ENCODE measurements at regions not wholly inside any gene's neighbourhood (a gene's known extent, or its start where the extent isn't known, plus 50 kb on each side); places are given as distances from the start of the nearest gene placed in this dataset.

GRCh38 chr2:81747481-81748070 is 1443.0 kb upstream of the LRRTM1 start:
- Histone ChIP-seq H3K36me3 (ENCODE audit: low read length) (no peaks in the 10 kb centered on the region), H3K9me2 (replicated peaks; ENCODE audit: insufficient read depth, low read length) (no peaks in the 10 kb centered on the region), H3K27ac (ENCODE audit: low read depth, low read length) (no peak overlapping the region), H4K20me1 (ENCODE audit: low read depth, low read length) (no peaks in the 10 kb centered on the region), H3F3A (ENCODE audit: insufficient read depth) (no peaks in the 10 kb centered on the region), H3K9me3 (ENCODE audit: insufficient read depth, low read length) (no peaks in the 10 kb centered on the region), H3K9ac (ENCODE audit: low read length) (no peak overlapping the region), H3K27me3 (ENCODE audit: low read length) (no peaks in the 10 kb centered on the region), H3K4me3 (ENCODE audit: insufficient read depth, low read length, poor library complexity, severe bottlenecking) (no peak overlapping the region), H3K4me2 (ENCODE audit: low read depth, low read length, poor library complexity, severe bottlenecking) (no peak overlapping the region), H2AFZ (ENCODE audit: low read depth, low read length, severe bottlenecking) (no peak overlapping the region), H3K79me2 (ENCODE audit: insufficient read depth, low read length) (no peaks in the 10 kb centered on the region)
- TF ChIP-seq EZH2phosphoT487 (conservative IDR thresholded peaks at IDR 0.05; ENCODE audit: low read length) = no peak
- no peak for TF ChIP-seq CTCF (IDR thresholded peaks at IDR 0.05; ENCODE audit: insufficient read depth, low read length, poor library complexity, severe bottlenecking)

GRCh38 chr2:81739966-81740365 is 1435.4 kb upstream of the LRRTM1 start:
- H3K36me3 ChIP-seq (ENCODE audit: low read length) = no peaks in the 10 kb centered on the region
- no peaks in the 10 kb centered on the region for H3K27me3 ChIP-seq (ENCODE audit: low read length)
- no peaks in the 10 kb centered on the region for H3K79me2 ChIP-seq (ENCODE audit: insufficient read depth, low read length)
- H3K9me3 ChIP-seq (ENCODE audit: insufficient read depth, low read length) = no peaks in the 10 kb centered on the region
- no peak overlapping the region for H3K4me3 ChIP-seq (ENCODE audit: insufficient read depth, low read length, poor library complexity, severe bottlenecking)
- H3K9me2 ChIP-seq (replicated peaks; ENCODE audit: insufficient read depth, low read length) = no peaks in the 10 kb centered on the region
- H3K9ac ChIP-seq (ENCODE audit: low read length) = no peak overlapping the region
- H4K20me1 ChIP-seq (ENCODE audit: low read depth, low read length) = no peaks in the 10 kb centered on the region
- no peaks in the 10 kb centered on the region for H3F3A ChIP-seq (ENCODE audit: insufficient read depth)
- no peak overlapping the region for H2AFZ ChIP-seq (ENCODE audit: low read depth, low read length, severe bottlenecking)
- H3K4me2 ChIP-seq (ENCODE audit: low read depth, low read length, poor library complexity, severe bottlenecking) = no peak overlapping the region
- H3K27ac ChIP-seq (ENCODE audit: low read depth, low read length) = no peak overlapping the region
- TF ChIP-seq CTCF (IDR thresholded peaks at IDR 0.05; ENCODE audit: insufficient read depth, low read length, poor library complexity, severe bottlenecking) = no peak
- TF ChIP-seq EZH2phosphoT487 (conservative IDR thresholded peaks at IDR 0.05; ENCODE audit: low read length) = no peak

GRCh38 chr2:81734981-81735380 is 1430.4 kb upstream of the LRRTM1 start:
- Histone ChIP-seq H3K36me3 (ENCODE audit: low read length) (no peaks in the 10 kb centered on the region), H3F3A (ENCODE audit: insufficient read depth) (no peaks in the 10 kb centered on the region), H3K27me3 (ENCODE audit: low read length) (no peaks in the 10 kb centered on the region), H3K9me2 (replicated peaks; ENCODE audit: insufficient read depth, low read length) (no peaks in the 10 kb centered on the region), H3K4me3 (ENCODE audit: insufficient read depth, low read length, poor library complexity, severe bottlenecking) (no peak overlapping the region), H3K9me3 (ENCODE audit: insufficient read depth, low read length) (no peaks in the 10 kb centered on the region), H3K4me2 (ENCODE audit: low read depth, low read length, poor library complexity, severe bottlenecking) (no peak overlapping the region), H3K27ac (ENCODE audit: low read depth, low read length) (no peak overlapping the region), H3K9ac (ENCODE audit: low read length) (no peak overlapping the region), H4K20me1 (ENCODE audit: low read depth, low read length) (no peaks in the 10 kb centered on the region), H3K79me2 (ENCODE audit: insufficient read depth, low read length) (no peaks in the 10 kb centered on the region), H2AFZ (ENCODE audit: low read depth, low read length, severe bottlenecking) (no peak overlapping the region)
- TF ChIP-seq EZH2phosphoT487 (conservative IDR thresholded peaks at IDR 0.05; ENCODE audit: low read length) = no peak
- no peak for TF ChIP-seq CTCF (IDR thresholded peaks at IDR 0.05; ENCODE audit: insufficient read depth, low read length, poor library complexity, severe bottlenecking)

Data from SU-DHL-6 (cell line).